ENCODE measurements at regions not wholly inside any gene's neighbourhood (a gene's known extent, or its start where the extent isn't known, plus 50 kb on each side); places are given as distances from the start of the nearest gene placed in this dataset.

DNA sequence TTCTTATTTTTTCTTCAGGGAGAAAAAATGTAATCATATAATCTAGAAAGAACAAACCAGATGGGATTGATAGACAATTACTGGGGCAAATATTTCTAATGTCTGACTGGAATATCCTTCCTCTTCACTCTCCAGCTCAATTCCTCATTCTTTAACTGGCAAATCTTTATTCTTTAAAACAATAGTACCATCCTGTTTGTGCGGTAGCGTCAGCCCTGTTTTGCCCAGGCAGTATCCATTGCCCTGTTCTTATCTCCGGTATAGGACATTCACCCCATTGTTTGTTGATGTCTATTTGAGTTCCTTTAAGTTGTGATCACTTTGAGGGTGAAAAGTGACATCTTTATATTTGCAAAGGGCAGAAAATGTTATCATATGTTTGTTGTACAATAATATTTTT lies 185.4 kb downstream of the POSTN start:
- Histone ChIP-seq H3K4me1 (no peaks in the 10 kb centered on the region), H3K4me3 (no peak overlapping the region), H3K27ac (no peak overlapping the region), H3K27me3 (no peaks in the 10 kb centered on the region), H3K9me3 (no peaks in the 10 kb centered on the region), H3K36me3 (no peaks in the 10 kb centered on the region)
- intact Hi-C loops (cut with DNase I; ENCODE audit: low total_unique reads), result no loop called here
- TF ChIP-seq, protein P1, sequence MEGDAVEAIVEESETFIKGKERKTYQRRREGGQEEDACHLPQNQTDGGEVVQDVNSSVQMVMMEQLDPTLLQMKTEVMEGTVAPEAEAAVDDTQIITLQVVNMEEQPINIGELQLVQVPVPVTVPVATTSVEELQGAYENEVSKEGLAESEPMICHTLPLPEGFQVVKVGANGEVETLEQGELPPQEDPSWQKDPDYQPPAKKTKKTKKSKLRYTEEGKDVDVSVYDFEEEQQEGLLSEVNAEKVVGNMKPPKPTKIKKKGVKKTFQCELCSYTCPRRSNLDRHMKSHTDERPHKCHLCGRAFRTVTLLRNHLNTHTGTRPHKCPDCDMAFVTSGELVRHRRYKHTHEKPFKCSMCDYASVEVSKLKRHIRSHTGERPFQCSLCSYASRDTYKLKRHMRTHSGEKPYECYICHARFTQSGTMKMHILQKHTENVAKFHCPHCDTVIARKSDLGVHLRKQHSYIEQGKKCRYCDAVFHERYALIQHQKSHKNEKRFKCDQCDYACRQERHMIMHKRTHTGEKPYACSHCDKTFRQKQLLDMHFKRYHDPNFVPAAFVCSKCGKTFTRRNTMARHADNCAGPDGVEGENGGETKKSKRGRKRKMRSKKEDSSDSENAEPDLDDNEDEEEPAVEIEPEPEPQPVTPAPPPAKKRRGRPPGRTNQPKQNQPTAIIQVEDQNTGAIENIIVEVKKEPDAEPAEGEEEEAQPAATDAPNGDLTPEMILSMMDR (IDR thresholded peaks at IDR 0.05), result no peak
- TF ChIP-seq POLR2A (IDR thresholded peaks at IDR 0.05) (no peak), POLR2AphosphoS5 (IDR thresholded peaks at IDR 0.05) (no peak)
- no peak for DNase-seq (ENCODE audit: low spot score in 2 of 2)

DNA sequence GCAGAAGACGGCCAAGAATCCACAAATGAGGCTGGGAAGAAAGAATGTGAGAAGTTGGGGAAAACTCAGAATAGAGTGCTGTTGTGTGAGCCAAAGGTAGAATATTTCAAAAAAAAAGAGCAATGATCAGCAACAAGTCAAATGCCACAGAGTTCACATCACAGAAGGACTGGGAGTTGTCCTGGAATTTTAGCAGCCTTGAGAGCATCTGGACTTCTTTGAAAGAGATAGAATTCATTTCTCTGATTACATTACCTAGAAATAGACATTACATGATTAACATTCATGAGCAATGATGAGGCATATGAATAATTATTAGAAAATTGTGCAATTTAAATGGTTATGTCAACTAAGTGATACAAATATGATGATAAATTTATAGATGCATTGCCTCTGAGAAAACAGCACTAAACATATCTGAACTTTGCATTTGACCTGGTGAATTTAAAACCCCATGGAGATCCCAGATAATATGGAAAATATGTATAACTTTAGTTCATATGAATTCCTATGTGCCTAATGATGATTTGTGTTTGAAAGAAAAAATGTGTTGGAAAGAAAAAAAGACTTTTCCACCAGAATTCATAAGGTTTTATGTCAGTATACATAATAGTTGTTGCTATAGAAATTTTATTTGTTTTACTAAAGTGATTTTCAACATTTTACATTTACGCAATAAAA lies 186.2 kb downstream of the POSTN start:
- Histone ChIP-seq H3K36me3 (no peaks in the 10 kb centered on the region), H3K27me3 (no peaks in the 10 kb centered on the region), H3K4me1 (no peaks in the 10 kb centered on the region), H3K27ac (no peak overlapping the region), H3K4me3 (no peak overlapping the region), H3K9me3 (no peaks in the 10 kb centered on the region)
- DNase-seq (ENCODE audit: low spot score in 2 of 2), result no peak
- intact Hi-C loops (cut with DNase I; ENCODE audit: low total_unique reads), result no loop called here
- TF ChIP-seq POLR2A (IDR thresholded peaks at IDR 0.05) (no peak), POLR2AphosphoS5 (IDR thresholded peaks at IDR 0.05) (no peak)
- TF ChIP-seq, protein P1 (IDR thresholded peaks at IDR 0.05), result no peak

DNA sequence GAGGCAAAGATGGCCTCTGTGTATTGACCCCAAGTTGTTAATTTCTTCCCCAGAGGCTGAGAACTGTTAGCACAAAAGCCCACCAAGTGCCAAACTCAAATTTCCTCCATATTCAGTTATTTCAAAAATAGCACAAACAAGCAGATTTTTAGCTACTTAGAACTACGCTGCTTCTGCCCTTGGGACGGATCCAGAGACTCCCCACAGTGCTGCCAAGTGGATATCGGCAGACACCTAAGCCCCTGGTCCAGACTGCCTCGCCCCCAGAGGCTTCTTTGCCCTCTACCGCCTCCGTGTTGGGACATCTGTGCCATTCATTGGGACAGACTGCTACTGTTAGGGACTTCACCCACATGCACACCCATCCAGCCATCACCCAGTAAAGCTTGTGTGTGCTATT lies 188.3 kb downstream of the POSTN start:
- Histone ChIP-seq H3K9me3 (no peaks in the 10 kb centered on the region), H3K27ac (no peak overlapping the region), H3K4me1 (no peaks in the 10 kb centered on the region), H3K27me3 (no peaks in the 10 kb centered on the region), H3K36me3 (no peaks in the 10 kb centered on the region), H3K4me3 (no peak overlapping the region)
- intact Hi-C loops (cut with DNase I; ENCODE audit: low total_unique reads), result no loop called here
- no peak for DNase-seq (ENCODE audit: low spot score in 2 of 2)
- TF ChIP-seq POLR2A (IDR thresholded peaks at IDR 0.05), result no peak

DNA sequence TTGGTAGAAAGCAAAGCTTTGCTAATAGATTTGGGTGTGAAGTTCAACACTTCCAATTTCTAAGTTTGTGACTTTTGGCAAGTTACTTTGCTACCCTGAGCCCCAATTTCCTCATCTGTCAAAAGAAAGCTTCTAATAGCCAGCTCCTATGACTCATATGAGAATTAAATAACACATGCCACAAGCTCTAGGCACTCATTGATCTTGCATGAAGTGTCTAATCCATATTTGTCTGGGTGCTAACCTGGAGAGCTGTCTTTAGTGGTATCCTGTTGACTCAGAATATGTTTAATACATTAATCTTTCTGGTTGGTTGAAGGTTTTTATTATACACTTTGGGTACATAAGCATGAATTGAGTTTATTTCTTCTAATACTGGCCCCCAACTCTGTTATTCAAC lies 188.8 kb downstream of the POSTN start:
- Histone ChIP-seq H3K4me3 (no peak overlapping the region), H3K9me3 (no peaks in the 10 kb centered on the region), H3K4me1 (no peaks in the 10 kb centered on the region), H3K27ac (no peak overlapping the region), H3K36me3 (no peaks in the 10 kb centered on the region), H3K27me3 (no peaks in the 10 kb centered on the region)
- TF ChIP-seq POLR2AphosphoS5 (IDR thresholded peaks at IDR 0.05) (no peak), POLR2A (IDR thresholded peaks at IDR 0.05) (no peak)
- TF ChIP-seq, protein P1 (IDR thresholded peaks at IDR 0.05), result no peak
- DNase-seq (ENCODE audit: low spot score in 2 of 2), result no peak
- intact Hi-C loops (cut with DNase I; ENCODE audit: low total_unique reads), result no loop called here

DNA sequence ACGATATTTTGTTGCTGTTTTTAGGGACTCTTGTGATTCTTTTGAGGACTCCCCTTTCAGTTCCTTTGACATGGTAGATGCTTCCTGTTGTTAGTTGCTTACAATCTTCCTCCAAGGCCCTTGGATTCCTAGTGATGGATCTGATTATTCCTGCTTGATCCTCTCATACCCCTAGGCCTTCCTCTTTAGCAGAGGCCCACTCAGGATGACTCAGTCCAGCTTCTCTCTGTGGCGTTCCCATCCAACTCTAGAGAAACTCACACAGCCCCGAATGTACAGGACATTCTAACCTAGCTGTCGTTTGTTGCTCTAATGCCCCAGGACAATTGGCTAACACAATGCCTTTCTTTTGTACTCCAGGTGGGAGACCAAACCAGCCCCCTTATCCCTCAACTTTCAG lies 191.4 kb downstream of the POSTN start:
- intact Hi-C loops (cut with DNase I; ENCODE audit: low total_unique reads), result no loop called here
- no peak for DNase-seq (ENCODE audit: low spot score in 2 of 2)
- no peaks in the 10 kb centered on the region for H3K27me3 ChIP-seq
- no peaks in the 10 kb centered on the region for H3K36me3 ChIP-seq
- no peaks in the 10 kb centered on the region for H3K4me1 ChIP-seq
- no peak overlapping the region for H3K27ac ChIP-seq
- no peak overlapping the region for H3K4me3 ChIP-seq
- H3K9me3 ChIP-seq, result no peaks in the 10 kb centered on the region
- TF ChIP-seq, protein P1 (IDR thresholded peaks at IDR 0.05), result no peak
- TF ChIP-seq POLR2AphosphoS5 (IDR thresholded peaks at IDR 0.05) (no peak), POLR2A (IDR thresholded peaks at IDR 0.05) (no peak)

DNA sequence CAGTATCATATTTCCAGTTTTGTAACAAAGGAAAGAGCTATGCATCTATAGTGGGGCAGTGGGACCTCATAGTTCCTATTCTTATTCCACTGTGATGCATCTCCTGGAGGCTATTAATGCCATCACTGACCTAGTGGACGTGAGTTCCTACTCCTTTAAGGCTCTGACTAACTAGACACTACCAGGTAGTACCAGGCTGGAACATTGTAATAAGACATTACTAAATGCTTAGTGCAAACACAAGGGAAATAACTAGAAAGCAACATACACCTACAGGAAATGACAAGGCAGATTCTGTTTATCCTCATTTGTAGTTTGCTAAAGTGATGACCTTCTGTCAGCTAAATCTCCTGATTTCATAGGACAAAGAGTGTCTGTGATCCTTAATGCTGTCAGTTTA lies 192.5 kb downstream of the POSTN start:
- no peaks in the 10 kb centered on the region for H3K27me3 ChIP-seq
- no peaks in the 10 kb centered on the region for H3K9me3 ChIP-seq
- no peaks in the 10 kb centered on the region for H3K36me3 ChIP-seq
- intact Hi-C loops (cut with DNase I; ENCODE audit: low total_unique reads), result no loop called here
- H3K27ac ChIP-seq, result no peak overlapping the region
- TF ChIP-seq, protein P1 (IDR thresholded peaks at IDR 0.05), result no peak
- no peak for TF ChIP-seq POLR2A (IDR thresholded peaks at IDR 0.05)
- TF ChIP-seq POLR2AphosphoS5 (IDR thresholded peaks at IDR 0.05), result no peak
- no peak for DNase-seq (ENCODE audit: low spot score in 2 of 2)
- no peak overlapping the region for H3K4me3 ChIP-seq
- no peaks in the 10 kb centered on the region for H3K4me1 ChIP-seq
